Left lung (tissue), 4 donors: ENCODE measurements at regions not wholly inside any gene's neighbourhood (a gene's known extent, or its start where the extent isn't known, plus 50 kb on each side); places are given as distances from the start of the nearest gene placed in this dataset.
"Not testable (repeated sequence)": the region's sequence is repeated elsewhere in the genome, so short reads cannot be mapped to it uniquely, and the experiment has no call there.

Experiments used
- ATAC-seq: fragments of 200-7000 bp; cut with Tn5 transposase; one replicate; pipeline ENCODE4 v1.9.1; 2020; ENCODE audit warnings: moderate library complexity
- DNase-seq, 4 donors: peaks; one replicate each; pipeline ENCODE4 v3.0.0-alpha.2; 2013 to 2020
- H3K27ac ChIP-seq, 2 donors: fragments of 200-600 bp; sonication (generic) in 1 of 2; one replicate each; pipeline versions ENCODE4 v1.5.0 to v1.8.0; 2020 to 2021
- H3K27me3 ChIP-seq, 2 donors: fragments of 200-600 bp; sonication (generic) in 1 of 2; one replicate each; pipeline versions ENCODE4 v1.5.0 to v1.8.0; 2020 to 2021
- H3K36me3 ChIP-seq, 2 donors: fragments of 200-600 bp; sonication (generic) in 1 of 2; one replicate each; pipeline versions ENCODE4 v1.5.0 to v1.8.0; 2020 to 2021
- H3K4me1 ChIP-seq, 2 donors: fragments of 200-600 bp; one replicate each; pipeline ENCODE4 v1.8.0; 2021
- H3K4me3 ChIP-seq, 2 donors: fragments of 200-600 bp; sonication (generic) in 1 of 2; one replicate each; pipeline versions ENCODE4 v1.5.0 to v1.8.0; 2020 to 2021; ENCODE audit warnings: mild to moderate bottlenecking in 1 of 2
- H3K9me3 ChIP-seq, 2 donors: fragments of 200-600 bp; sonication (generic) in 1 of 2; one replicate each; pipeline versions ENCODE4 v1.5.0 to v1.8.0; 2020 to 2021
- intact Hi-C, 2 donors: fragments of 100-400 bp; cut with DNase I; formaldehyde crosslinking; loops; one replicate each; pipeline versions ENCODE4 v1.11.2 to v1.14.2; 2022
- TF ChIP-seq, protein P1 (sequence below), 2 donors: fragments of 200-600 bp; sonication (generic) in 1 of 2; IDR thresholded peaks; one replicate each; pipeline versions ENCODE4 v1.5.0 to v1.8.0; 2021; ENCODE audit warnings: antibody characterized with exemption in 2 of 2
- donor health status: DM: no; HTN: yes; CAD: no.
- donor health status: DM: no; HTN: no; CAD: no.

GRCh38 chr7:51545131-51545530 lies 228.5 kb upstream of the COBL start:
- intact Hi-C loops: no loop called here
- Histone ChIP-seq H3K27ac (no peak overlapping the region), H3K36me3 (no peaks in the 10 kb centered on the region), H3K4me3 (no peak overlapping the region), H3K9me3 (peaks cover 0 to 19% of the 10 kb centered on the region in 2 donors), H3K27me3 (no peaks in the 10 kb centered on the region), H3K4me1 (no peaks in the 10 kb centered on the region)
- ATAC-seq (no peak), DNase-seq (no peak)
- TF ChIP-seq, protein P1, sequence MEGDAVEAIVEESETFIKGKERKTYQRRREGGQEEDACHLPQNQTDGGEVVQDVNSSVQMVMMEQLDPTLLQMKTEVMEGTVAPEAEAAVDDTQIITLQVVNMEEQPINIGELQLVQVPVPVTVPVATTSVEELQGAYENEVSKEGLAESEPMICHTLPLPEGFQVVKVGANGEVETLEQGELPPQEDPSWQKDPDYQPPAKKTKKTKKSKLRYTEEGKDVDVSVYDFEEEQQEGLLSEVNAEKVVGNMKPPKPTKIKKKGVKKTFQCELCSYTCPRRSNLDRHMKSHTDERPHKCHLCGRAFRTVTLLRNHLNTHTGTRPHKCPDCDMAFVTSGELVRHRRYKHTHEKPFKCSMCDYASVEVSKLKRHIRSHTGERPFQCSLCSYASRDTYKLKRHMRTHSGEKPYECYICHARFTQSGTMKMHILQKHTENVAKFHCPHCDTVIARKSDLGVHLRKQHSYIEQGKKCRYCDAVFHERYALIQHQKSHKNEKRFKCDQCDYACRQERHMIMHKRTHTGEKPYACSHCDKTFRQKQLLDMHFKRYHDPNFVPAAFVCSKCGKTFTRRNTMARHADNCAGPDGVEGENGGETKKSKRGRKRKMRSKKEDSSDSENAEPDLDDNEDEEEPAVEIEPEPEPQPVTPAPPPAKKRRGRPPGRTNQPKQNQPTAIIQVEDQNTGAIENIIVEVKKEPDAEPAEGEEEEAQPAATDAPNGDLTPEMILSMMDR (IDR thresholded peaks at IDR 0.05): no peak

DNA sequence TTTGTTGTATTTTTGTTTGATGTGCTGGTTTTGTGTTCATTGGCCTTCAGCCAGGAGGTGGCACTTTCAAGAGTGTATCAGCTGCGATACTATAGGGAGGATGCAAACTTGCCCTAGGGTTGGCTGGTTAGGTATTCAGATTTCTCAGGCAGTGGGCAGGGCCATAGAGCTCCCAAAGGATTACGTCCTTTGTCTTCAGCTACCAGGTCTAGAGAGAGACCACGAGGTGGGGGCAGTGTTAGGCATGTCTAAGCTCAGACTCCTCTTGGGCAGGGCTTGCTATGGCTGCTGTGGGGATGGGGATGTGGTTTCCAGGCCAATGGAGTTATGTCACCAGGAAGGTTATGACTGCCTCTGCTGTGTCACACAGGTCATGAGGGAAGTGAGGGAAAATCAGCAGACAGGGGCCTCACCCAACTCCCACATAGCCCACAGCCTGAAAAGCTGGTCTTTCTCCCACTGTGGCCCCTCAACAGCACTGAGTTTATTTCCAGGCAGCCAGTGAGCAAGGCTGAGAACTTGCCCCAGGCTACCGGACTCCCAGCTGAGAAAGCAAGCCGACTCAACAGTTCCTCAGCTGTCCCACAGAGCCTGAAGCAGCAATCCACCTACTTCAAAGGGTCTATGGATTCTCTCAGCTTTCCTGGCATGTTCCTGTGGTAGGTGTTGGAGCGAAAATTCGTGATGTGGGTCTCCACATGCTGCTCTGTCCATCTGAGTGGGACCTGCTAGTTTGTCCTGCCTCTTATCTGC lies 227.4 kb upstream of the COBL start:
- intact Hi-C loops: no loop called here
- Histone ChIP-seq H3K9me3 (peaks cover 0 to 16% of the 10 kb centered on the region in 2 donors), H3K36me3 (no peaks in the 10 kb centered on the region), H3K4me3 (no peak overlapping the region), H3K27me3 (no peaks in the 10 kb centered on the region), H3K27ac (no peak overlapping the region), H3K4me1 (no peaks in the 10 kb centered on the region)
- ATAC-seq (no peak), DNase-seq (no peak)
- TF ChIP-seq, protein P1 (IDR thresholded peaks at IDR 0.05): no peak

DNA sequence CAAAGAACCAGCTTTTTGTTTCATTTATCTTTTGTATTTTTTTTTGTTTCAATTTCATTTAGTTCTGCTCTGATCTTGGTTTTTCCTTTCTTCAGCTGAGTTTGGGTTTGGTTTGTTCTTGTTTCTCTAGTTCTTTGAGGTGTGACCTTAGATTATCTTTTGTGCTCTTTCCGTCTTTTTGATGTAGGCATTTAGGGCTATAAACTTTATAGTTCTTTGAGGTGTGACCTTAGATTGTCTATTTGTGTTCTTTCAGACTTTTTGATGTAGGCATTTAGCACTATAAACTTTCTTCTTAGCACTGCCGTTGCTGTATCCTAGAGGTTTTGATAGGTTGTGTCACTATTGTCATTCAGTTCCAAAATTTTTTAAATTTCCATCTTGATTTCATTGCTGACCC lies 224.3 kb upstream of the COBL start:
- intact Hi-C loops, H3K27me3 ChIP-seq, H3K36me3 ChIP-seq, H3K27ac ChIP-seq, H3K4me1 ChIP-seq, H3K4me3 ChIP-seq, DNase-seq, ATAC-seq: not testable (repeated sequence)
- peaks cover 0 to 19% of the 10 kb centered on the region in 2 donors for H3K9me3 ChIP-seq

DNA sequence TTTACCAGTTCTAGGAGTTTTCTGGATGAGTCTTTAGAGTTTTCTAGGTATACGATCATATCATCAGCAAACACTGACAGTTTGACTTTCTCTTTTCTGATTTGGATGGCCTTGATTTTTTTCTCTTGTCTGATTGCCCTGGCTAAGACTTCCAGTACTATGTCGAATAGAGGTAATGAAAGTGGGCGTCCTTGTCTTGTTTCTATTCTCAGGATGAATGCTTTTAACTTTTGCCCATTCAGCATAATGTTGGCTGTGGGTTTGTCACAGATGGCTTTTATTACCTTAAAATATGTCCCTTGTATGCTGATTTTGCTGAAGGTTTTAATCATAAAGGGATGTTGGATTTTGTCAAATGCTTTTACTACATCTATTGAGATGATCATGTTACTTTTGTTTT lies 223.2 kb upstream of the COBL start:
- no peaks in the 10 kb centered on the region for H3K36me3 ChIP-seq
- H3K27ac ChIP-seq: no peak overlapping the region
- TF ChIP-seq, protein P1 (IDR thresholded peaks at IDR 0.05): no peak
- intact Hi-C loops: no loop called here
- H3K27me3 ChIP-seq: no peaks in the 10 kb centered on the region
- no peak for ATAC-seq
- no peaks in the 10 kb centered on the region for H3K4me1 ChIP-seq
- no peak overlapping the region for H3K4me3 ChIP-seq
- DNase-seq: no peak
- H3K9me3 ChIP-seq: peaks cover 0 to 24% of the 10 kb centered on the region in 2 donors

DNA sequence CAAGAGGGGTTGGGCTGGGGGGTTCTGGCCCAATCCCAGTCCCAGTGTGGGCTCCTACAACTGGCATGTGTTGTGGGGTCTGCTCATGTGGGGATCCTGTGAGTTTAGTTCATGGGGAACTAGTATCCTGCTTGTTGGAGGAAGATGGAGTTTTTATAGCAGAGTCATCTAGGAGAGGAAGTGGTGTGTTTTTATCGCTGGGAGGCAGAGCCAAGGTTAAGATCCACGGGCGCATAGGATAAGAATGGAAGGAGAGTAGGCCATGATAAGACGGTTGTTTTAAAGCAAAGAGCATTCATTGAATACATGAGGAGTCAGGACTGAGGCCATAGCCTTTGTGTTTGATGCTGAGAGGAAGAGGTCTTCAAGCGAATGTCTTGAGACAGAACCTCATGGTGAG lies 211.6 kb upstream of the COBL start:
- DNase-seq: no peak
- Histone ChIP-seq H3K36me3 (no peaks in the 10 kb centered on the region), H3K4me1 (no peaks in the 10 kb centered on the region), H3K27ac (no peak overlapping the region), H3K27me3 (no peaks in the 10 kb centered on the region), H3K9me3 (no peaks in the 10 kb centered on the region), H3K4me3 (no peak overlapping the region)
- ATAC-seq: no peak
- intact Hi-C loops: no loop called here
- TF ChIP-seq, protein P1 (IDR thresholded peaks at IDR 0.05): no peak
